H1 (cell line): ENCODE measurements at regions not wholly inside any gene's neighbourhood (a gene's known extent, or its start where the extent isn't known, plus 50 kb on each side); places are given as distances from the start of the nearest gene placed in this dataset.

Experiments
- CHD2 ChIP-seq: IDR thresholded peaks from 2 replicates; pipeline ENCODE4 v1.6.1; 2012; ENCODE audit warnings: low read length, improper control_type of control experiment
- EGR1 ChIP-seq: IDR thresholded peaks from 2 replicates; pipeline ENCODE4 v1.6.1; 2011; ENCODE audit warnings: low read depth, low read length, borderline replicate concordance
- EP300 ChIP-seq, 2 experiments: IDR thresholded peaks; 1 replicate in 1 of 2; 2 replicates in 1 of 2; pipeline ENCODE4 v1.6.1; 2011 to 2012; ENCODE audit warnings: low read depth in 2 of 2, low read length in 2 of 2, mild to moderate bottlenecking in 2 of 2, borderline replicate concordance in 1 of 2, inconsistent platforms in 1 of 2, moderate library complexity in 1 of 2
- EZH2 ChIP-seq: fragments of 200-600 bp; sonication (generic); IDR thresholded peaks from 2 replicates; pipeline ENCODE4 v1.7.1; 2012; ENCODE audit warnings: low read depth, mild to moderate bottlenecking, moderate library complexity, low read length, inconsistent platforms; ENCODE audit not compliant: severe bottlenecking
- JUND ChIP-seq: IDR thresholded peaks from 2 replicates; pipeline ENCODE4 v1.6.1; 2011; ENCODE audit warnings: mild to moderate bottlenecking, improper control_type of control experiment, low read length
- NRF1 ChIP-seq: IDR thresholded peaks from 2 replicates; pipeline ENCODE4 v1.6.1; 2011; ENCODE audit warnings: mild to moderate bottlenecking, low read depth, low read length, improper control_type of control experiment
- RAD21 ChIP-seq, 2 experiments: IDR thresholded peaks in 1 of 2; conservative IDR thresholded peaks in 1 of 2; 2 replicates each; pipeline ENCODE4 v1.6.1; 2011; ENCODE audit warnings: low read depth in 2 of 2, low read length in 2 of 2, improper control_type of control experiment in 1 of 2, inconsistent platforms in 1 of 2, mild to moderate bottlenecking in 1 of 2, moderate library complexity in 1 of 2
- SAP30 ChIP-seq: fragments of 300-600 bp; sonication (generic); IDR thresholded peaks from 2 replicates; pipeline ENCODE4 v1.7.1; 2012; ENCODE audit warnings: low read length, moderate library complexity, mild to moderate bottlenecking, inconsistent platforms; ENCODE audit not compliant: insufficient read depth, insufficient replicate concordance
- SP1 ChIP-seq: IDR thresholded peaks from 2 replicates; pipeline ENCODE4 v1.6.1; 2011; ENCODE audit warnings: low read depth, low read length
- TF ChIP-seq, protein P1 (sequence below), 3 experiments: IDR thresholded peaks; 1 replicate in 2 of 3; 2 replicates in 1 of 3; pipeline versions ENCODE4 v1.5.1 to v1.6.1; 2011; ENCODE audit warnings: low read length in 3 of 3, mild to moderate bottlenecking in 3 of 3, inconsistent platforms in 2 of 3, low read depth in 1 of 3, moderate library complexity in 1 of 3; ENCODE audit not compliant: insufficient read depth in 1 of 3; ENCODE audit errors: control extremely low read depth in 1 of 3
- TF ChIP-seq, protein P2 (sequence below): IDR thresholded peaks from 2 replicates; pipeline ENCODE4 v1.6.1; 2012; ENCODE audit warnings: inconsistent platforms

DNA sequence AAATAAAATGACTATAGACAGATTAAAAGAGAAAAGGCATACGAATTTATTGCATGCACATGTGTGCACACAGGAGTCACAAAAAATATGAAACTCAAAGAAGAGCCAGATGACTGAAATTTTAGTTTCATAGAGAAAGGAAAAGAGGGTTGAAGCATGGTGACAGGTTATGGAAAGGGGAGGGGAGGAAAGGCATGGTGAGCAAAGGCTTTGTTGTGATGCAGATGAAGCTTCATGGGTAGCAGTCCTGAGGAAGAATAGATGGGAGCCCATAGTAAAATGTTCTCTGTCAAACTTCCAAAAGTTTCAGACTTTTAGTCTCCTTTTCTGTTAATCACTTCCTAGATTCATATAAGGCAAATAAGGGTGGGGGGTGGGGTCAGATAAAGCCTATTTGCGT is 612.7 kb upstream of the ATP2B1 start:
- TF ChIP-seq NRF1, result no peak
- TF ChIP-seq, protein P1, sequence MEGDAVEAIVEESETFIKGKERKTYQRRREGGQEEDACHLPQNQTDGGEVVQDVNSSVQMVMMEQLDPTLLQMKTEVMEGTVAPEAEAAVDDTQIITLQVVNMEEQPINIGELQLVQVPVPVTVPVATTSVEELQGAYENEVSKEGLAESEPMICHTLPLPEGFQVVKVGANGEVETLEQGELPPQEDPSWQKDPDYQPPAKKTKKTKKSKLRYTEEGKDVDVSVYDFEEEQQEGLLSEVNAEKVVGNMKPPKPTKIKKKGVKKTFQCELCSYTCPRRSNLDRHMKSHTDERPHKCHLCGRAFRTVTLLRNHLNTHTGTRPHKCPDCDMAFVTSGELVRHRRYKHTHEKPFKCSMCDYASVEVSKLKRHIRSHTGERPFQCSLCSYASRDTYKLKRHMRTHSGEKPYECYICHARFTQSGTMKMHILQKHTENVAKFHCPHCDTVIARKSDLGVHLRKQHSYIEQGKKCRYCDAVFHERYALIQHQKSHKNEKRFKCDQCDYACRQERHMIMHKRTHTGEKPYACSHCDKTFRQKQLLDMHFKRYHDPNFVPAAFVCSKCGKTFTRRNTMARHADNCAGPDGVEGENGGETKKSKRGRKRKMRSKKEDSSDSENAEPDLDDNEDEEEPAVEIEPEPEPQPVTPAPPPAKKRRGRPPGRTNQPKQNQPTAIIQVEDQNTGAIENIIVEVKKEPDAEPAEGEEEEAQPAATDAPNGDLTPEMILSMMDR (IDR thresholded peaks at IDR 0.05; ENCODE audit: control extremely low read depth in 1 of 3, insufficient read depth in 1 of 3, low read depth in 1 of 3, low read length in 3 of 3), result no peak
- TF ChIP-seq SP1, result no peak
- no peak for TF ChIP-seq CHD2
- TF ChIP-seq, protein P2, sequence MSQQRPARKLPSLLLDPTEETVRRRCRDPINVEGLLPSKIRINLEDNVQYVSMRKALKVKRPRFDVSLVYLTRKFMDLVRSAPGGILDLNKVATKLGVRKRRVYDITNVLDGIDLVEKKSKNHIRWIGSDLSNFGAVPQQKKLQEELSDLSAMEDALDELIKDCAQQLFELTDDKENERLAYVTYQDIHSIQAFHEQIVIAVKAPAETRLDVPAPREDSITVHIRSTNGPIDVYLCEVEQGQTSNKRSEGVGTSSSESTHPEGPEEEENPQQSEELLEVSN, result no peak
- TF ChIP-seq RAD21 (IDR thresholded peaks at IDR 0.05 in 1 of 2, conservative IDR thresholded peaks at IDR 0.05 in 1 of 2; ENCODE audit: low read depth in 2 of 2, low read length in 2 of 2), result no peak
- TF ChIP-seq EZH2, result no peak
- no peak for TF ChIP-seq JUND
- no peak for TF ChIP-seq EP300 (IDR thresholded peaks at IDR 0.05; ENCODE audit: borderline replicate concordance in 1 of 2, low read depth in 2 of 2, low read length in 2 of 2)
- no peak for TF ChIP-seq SAP30
- TF ChIP-seq EGR1, result no peak
